ENCODE measurements at regions not wholly inside any gene's neighbourhood (a gene's known extent, or its start where the extent isn't known, plus 50 kb on each side); places are given as distances from the start of the nearest gene placed in this dataset.

DNA sequence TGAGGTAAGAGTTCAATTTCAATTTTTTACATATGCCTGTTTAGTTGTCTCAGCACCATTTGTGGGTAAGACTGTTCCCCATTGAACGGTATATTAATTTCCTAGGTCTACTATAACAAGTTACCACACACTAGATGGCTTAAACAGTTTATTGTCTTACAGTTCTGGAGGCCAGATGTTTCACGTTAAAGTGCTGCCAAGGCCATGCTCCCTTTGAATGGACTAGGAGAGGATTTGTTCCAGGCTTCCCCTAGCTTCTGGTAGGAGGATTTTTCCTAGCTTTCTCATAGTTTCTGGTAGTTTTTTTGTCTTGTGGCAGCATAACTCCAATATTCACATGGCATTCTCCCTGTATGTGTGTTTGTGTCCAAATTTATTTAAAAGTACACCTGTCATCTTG is 149.3 kb upstream of the CYSLTR1 start:
- TF ChIP-seq POLR2AphosphoS5 (IDR thresholded peaks at IDR 0.05) (no peak), EZH2 (IDR thresholded peaks at IDR 0.05; ENCODE audit: borderline replicate concordance, insufficient read depth, low read length, poor library complexity, severe bottlenecking) (no peak), SMC3 (conservative IDR thresholded peaks at IDR 0.05; ENCODE audit: poor library complexity) (no peak), EP300 (conservative IDR thresholded peaks at IDR 0.05; ENCODE audit: poor library complexity, severe bottlenecking) (no peak), TAF1 (IDR thresholded peaks at IDR 0.05; ENCODE audit: low read depth) (no peak), MXI1 (conservative IDR thresholded peaks at IDR 0.05; ENCODE audit: poor library complexity, severe bottlenecking) (no peak)
- TF ChIP-seq, protein P1, sequence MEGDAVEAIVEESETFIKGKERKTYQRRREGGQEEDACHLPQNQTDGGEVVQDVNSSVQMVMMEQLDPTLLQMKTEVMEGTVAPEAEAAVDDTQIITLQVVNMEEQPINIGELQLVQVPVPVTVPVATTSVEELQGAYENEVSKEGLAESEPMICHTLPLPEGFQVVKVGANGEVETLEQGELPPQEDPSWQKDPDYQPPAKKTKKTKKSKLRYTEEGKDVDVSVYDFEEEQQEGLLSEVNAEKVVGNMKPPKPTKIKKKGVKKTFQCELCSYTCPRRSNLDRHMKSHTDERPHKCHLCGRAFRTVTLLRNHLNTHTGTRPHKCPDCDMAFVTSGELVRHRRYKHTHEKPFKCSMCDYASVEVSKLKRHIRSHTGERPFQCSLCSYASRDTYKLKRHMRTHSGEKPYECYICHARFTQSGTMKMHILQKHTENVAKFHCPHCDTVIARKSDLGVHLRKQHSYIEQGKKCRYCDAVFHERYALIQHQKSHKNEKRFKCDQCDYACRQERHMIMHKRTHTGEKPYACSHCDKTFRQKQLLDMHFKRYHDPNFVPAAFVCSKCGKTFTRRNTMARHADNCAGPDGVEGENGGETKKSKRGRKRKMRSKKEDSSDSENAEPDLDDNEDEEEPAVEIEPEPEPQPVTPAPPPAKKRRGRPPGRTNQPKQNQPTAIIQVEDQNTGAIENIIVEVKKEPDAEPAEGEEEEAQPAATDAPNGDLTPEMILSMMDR (IDR thresholded peaks at IDR 0.05; ENCODE audit: poor library complexity, severe bottlenecking), result no peak
- TF ChIP-seq, protein P2, sequence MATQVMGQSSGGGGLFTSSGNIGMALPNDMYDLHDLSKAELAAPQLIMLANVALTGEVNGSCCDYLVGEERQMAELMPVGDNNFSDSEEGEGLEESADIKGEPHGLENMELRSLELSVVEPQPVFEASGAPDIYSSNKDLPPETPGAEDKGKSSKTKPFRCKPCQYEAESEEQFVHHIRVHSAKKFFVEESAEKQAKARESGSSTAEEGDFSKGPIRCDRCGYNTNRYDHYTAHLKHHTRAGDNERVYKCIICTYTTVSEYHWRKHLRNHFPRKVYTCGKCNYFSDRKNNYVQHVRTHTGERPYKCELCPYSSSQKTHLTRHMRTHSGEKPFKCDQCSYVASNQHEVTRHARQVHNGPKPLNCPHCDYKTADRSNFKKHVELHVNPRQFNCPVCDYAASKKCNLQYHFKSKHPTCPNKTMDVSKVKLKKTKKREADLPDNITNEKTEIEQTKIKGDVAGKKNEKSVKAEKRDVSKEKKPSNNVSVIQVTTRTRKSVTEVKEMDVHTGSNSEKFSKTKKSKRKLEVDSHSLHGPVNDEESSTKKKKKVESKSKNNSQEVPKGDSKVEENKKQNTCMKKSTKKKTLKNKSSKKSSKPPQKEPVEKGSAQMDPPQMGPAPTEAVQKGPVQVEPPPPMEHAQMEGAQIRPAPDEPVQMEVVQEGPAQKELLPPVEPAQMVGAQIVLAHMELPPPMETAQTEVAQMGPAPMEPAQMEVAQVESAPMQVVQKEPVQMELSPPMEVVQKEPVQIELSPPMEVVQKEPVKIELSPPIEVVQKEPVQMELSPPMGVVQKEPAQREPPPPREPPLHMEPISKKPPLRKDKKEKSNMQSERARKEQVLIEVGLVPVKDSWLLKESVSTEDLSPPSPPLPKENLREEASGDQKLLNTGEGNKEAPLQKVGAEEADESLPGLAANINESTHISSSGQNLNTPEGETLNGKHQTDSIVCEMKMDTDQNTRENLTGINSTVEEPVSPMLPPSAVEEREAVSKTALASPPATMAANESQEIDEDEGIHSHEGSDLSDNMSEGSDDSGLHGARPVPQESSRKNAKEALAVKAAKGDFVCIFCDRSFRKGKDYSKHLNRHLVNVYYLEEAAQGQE (IDR thresholded peaks at IDR 0.05; ENCODE audit: borderline replicate concordance), result no peak

All from neural cell (in vitro differentiated cells).